ENCODE measurements at regions not wholly inside any gene's neighbourhood (a gene's known extent, or its start where the extent isn't known, plus 50 kb on each side); places are given as distances from the start of the nearest gene placed in this dataset.

- TF ChIP-seq ATF2 (CRISPR knock-in tag; IDR thresholded peaks at IDR 0.05; ENCODE audit: borderline replicate concordance, low read depth) (no peak), CTCF (IDR thresholded peaks at IDR 0.05) (no peak), ZNF512 (CRISPR knock-in tag; IDR thresholded peaks at IDR 0.05; ENCODE audit: borderline replicate concordance) (no peak), MAX (CRISPR knock-in tag; IDR thresholded peaks at IDR 0.05) (no peak), ZNF121 (CRISPR knock-in tag; IDR thresholded peaks at IDR 0.05) (no peak), JUN (CRISPR knock-in tag; IDR thresholded peaks at IDR 0.05) (no peak), ZBTB21 (CRISPR knock-in tag; IDR thresholded peaks at IDR 0.05; ENCODE audit: borderline replicate concordance) (no peak), E2F4 (CRISPR knock-in tag; IDR thresholded peaks at IDR 0.05; ENCODE audit: borderline replicate concordance, low read depth) (no peak), CREB1 (CRISPR knock-in tag; IDR thresholded peaks at IDR 0.05) (no peak), CREM (CRISPR knock-in tag; IDR thresholded peaks at IDR 0.05) (no peak), ELF4 (CRISPR knock-in tag; IDR thresholded peaks at IDR 0.05; ENCODE audit: low read depth) (no peak)
These were observed 250.1 kb upstream of the SGCD start for GRCh38 chr5:156076912-156077311.
